ENCODE measurements at regions not wholly inside any gene's neighbourhood (a gene's known extent, or its start where the extent isn't known, plus 50 kb on each side); places are given as distances from the start of the nearest gene placed in this dataset.

GRCh38 chr13:24615114-24615513, 65.1 kb upstream of the ATP12A start:
- TF ChIP-seq EGR1 (IDR thresholded peaks at IDR 0.05) (no peak), REST (IDR thresholded peaks at IDR 0.05; ENCODE audit: low read depth) (no peak), YY1 (IDR thresholded peaks at IDR 0.05; ENCODE audit: low read depth) (no peak), TAF1 (IDR thresholded peaks at IDR 0.05; ENCODE audit: low read depth) (no peak), EP300 (IDR thresholded peaks at IDR 0.05; ENCODE audit: borderline replicate concordance) (no peak), NFIC (IDR thresholded peaks at IDR 0.05) (no peak), CREB1 (IDR thresholded peaks at IDR 0.05; ENCODE audit: low read depth) (no peak), RAD21 (IDR thresholded peaks at IDR 0.05; ENCODE audit: low read depth) (no peak), FOXM1 (IDR thresholded peaks at IDR 0.05; ENCODE audit: borderline replicate concordance, low read depth) (no peak), TEAD4 (IDR thresholded peaks at IDR 0.05) (no peak)
